ENCODE measurements at regions not wholly inside any gene's neighbourhood (a gene's known extent, or its start where the extent isn't known, plus 50 kb on each side); places are given as distances from the start of the nearest gene placed in this dataset.

DNA sequence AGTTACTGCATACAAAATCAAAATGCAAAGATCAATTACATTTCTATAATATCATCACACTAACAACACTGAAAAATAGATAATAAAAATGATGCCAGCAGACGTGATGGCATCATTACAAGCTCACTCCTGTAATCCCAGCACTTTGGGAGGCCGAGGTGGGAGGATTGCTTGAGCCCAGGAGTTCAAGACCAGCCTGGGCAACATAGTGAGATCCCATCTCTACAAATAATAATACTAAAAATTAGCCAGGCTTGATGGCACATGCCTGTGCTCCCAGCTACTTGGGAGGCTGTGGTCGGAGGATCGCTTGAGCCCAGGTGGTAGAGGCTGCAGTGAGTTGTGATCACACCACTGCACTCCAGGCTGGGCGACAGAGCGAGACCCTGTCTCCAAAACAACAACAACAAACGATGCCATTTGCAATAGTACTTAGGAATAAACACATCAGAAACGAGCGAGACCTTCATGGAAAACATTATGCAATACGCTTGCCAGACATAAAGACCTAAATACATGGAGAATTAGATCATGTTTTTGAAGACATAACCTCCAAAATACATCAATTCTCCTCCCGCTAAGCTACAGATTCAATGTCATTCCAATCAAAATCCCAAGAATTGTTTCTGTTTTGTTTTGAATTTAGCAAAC, 86.6 kb upstream of the ERRFI1 start:
- TF ChIP-seq YY1 (IDR thresholded peaks at IDR 0.05; ENCODE audit: low read depth, low read length) = no peak
- TF ChIP-seq TEAD4 (IDR thresholded peaks at IDR 0.05; ENCODE audit: low read depth, low read length) = no peak
- TF ChIP-seq, protein P1, sequence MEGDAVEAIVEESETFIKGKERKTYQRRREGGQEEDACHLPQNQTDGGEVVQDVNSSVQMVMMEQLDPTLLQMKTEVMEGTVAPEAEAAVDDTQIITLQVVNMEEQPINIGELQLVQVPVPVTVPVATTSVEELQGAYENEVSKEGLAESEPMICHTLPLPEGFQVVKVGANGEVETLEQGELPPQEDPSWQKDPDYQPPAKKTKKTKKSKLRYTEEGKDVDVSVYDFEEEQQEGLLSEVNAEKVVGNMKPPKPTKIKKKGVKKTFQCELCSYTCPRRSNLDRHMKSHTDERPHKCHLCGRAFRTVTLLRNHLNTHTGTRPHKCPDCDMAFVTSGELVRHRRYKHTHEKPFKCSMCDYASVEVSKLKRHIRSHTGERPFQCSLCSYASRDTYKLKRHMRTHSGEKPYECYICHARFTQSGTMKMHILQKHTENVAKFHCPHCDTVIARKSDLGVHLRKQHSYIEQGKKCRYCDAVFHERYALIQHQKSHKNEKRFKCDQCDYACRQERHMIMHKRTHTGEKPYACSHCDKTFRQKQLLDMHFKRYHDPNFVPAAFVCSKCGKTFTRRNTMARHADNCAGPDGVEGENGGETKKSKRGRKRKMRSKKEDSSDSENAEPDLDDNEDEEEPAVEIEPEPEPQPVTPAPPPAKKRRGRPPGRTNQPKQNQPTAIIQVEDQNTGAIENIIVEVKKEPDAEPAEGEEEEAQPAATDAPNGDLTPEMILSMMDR (IDR thresholded peaks at IDR 0.05; ENCODE audit: control extremely low read depth in 1 of 3, insufficient read depth in 1 of 3, low read depth in 1 of 3, low read length in 3 of 3) = no peak
- TF ChIP-seq BCL11A (IDR thresholded peaks at IDR 0.05; ENCODE audit: low read depth in 2 of 2, low read length in 2 of 2) = no peak
- TF ChIP-seq RNF2 (IDR thresholded peaks at IDR 0.05; ENCODE audit: borderline replicate concordance, low read depth, low read length, missing control alignments, poor library complexity, severe bottlenecking) = no peak
- no peak for TF ChIP-seq EP300 (IDR thresholded peaks at IDR 0.05; ENCODE audit: borderline replicate concordance in 1 of 2, low read depth in 2 of 2, low read length in 2 of 2)
- no peak for TF ChIP-seq EGR1 (IDR thresholded peaks at IDR 0.05; ENCODE audit: borderline replicate concordance, low read depth, low read length)
- no peak for TF ChIP-seq RBBP5 (IDR thresholded peaks at IDR 0.05; ENCODE audit: borderline replicate concordance, low read depth, low read length)
- TF ChIP-seq NRF1 (IDR thresholded peaks at IDR 0.05; ENCODE audit: low read depth, low read length) = no peak
- TF ChIP-seq JUN (IDR thresholded peaks at IDR 0.05; ENCODE audit: low read depth, low read length) = no peak
- TF ChIP-seq RAD21 (IDR thresholded peaks at IDR 0.05 in 1 of 2, conservative IDR thresholded peaks at IDR 0.05 in 1 of 2; ENCODE audit: low read depth in 2 of 2, low read length in 2 of 2) = no peak
- no peak for TF ChIP-seq SIN3A (conservative IDR thresholded peaks at IDR 0.05 in 1 of 2, IDR thresholded peaks at IDR 0.05 in 1 of 2; ENCODE audit: low read depth in 1 of 2, low read length in 2 of 2)

Measured in H1 (cell line).